ENCODE measurements at regions not wholly inside any gene's neighbourhood (a gene's known extent, or its start where the extent isn't known, plus 50 kb on each side); places are given as distances from the start of the nearest gene placed in this dataset.

DNA sequence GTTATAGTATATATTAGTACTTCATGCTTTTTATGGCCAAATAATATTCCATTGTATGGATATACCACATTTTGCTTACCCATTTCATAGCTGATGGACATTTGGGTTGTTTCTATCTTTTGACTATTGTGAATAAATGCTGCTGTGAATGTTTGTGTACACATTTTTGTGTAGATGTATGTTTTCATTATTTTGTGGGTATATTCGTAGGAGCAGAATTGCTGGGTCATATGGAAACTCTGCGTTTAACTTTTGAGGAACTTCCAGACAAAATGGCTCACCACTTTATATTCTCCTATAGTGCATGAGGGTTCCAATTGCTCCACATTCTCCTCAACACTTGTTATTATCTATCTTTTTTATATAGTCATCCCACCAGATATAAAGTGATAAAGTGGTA is 88.6 kb downstream of the CCT6B start:
- TF ChIP-seq, protein P1, sequence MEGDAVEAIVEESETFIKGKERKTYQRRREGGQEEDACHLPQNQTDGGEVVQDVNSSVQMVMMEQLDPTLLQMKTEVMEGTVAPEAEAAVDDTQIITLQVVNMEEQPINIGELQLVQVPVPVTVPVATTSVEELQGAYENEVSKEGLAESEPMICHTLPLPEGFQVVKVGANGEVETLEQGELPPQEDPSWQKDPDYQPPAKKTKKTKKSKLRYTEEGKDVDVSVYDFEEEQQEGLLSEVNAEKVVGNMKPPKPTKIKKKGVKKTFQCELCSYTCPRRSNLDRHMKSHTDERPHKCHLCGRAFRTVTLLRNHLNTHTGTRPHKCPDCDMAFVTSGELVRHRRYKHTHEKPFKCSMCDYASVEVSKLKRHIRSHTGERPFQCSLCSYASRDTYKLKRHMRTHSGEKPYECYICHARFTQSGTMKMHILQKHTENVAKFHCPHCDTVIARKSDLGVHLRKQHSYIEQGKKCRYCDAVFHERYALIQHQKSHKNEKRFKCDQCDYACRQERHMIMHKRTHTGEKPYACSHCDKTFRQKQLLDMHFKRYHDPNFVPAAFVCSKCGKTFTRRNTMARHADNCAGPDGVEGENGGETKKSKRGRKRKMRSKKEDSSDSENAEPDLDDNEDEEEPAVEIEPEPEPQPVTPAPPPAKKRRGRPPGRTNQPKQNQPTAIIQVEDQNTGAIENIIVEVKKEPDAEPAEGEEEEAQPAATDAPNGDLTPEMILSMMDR (conservative IDR thresholded peaks at IDR 0.05 in 1 of 2, IDR thresholded peaks at IDR 0.05 in 1 of 2; ENCODE audit: low read depth in 1 of 2, low read length in 2 of 2): no peak
- TF ChIP-seq EZH2 (IDR thresholded peaks at IDR 0.05; ENCODE audit: low read length, missing control alignments): no peak

Measured in fibroblast of lung (primary cell).